ENCODE measurements at regions not wholly inside any gene's neighbourhood (a gene's known extent, or its start where the extent isn't known, plus 50 kb on each side); places are given as distances from the start of the nearest gene placed in this dataset.

GRCh38 chr2:19684516-19684915 is 217.3 kb downstream of the TTC32 start:
- no peaks in the 10 kb centered on the region for H3F3A ChIP-seq (ENCODE audit: control insufficient read depth, insufficient read depth)
- H3K4me2 ChIP-seq (ENCODE audit: low read length): no peak overlapping the region
- no peaks in the 10 kb centered on the region for H3K9me2 ChIP-seq (replicated peaks; ENCODE audit: control insufficient read depth, low read length)

GRCh38 chr2:19683556-19683955 is 218.2 kb downstream of the TTC32 start:
- Histone ChIP-seq H3K27me3 (ENCODE audit: control insufficient read depth, low read length) (no peaks in the 10 kb centered on the region), H3F3A (ENCODE audit: control insufficient read depth, insufficient read depth) (no peaks in the 10 kb centered on the region), H4K20me1 (ENCODE audit: control insufficient read depth, insufficient read depth, low read depth, low read length) (no peaks in the 10 kb centered on the region), H3K4me3 (ENCODE audit: low read length) (no peak overlapping the region), H3K36me3 (ENCODE audit: control insufficient read depth, low read length) (no peaks in the 10 kb centered on the region), H3K9me2 (replicated peaks; ENCODE audit: control insufficient read depth, low read length) (no peaks in the 10 kb centered on the region), H3K79me2 (ENCODE audit: control insufficient read depth, low read length) (no peaks in the 10 kb centered on the region), H3K4me1 (ENCODE audit: control insufficient read depth, low read length) (no peaks in the 10 kb centered on the region), H3K9me3 (ENCODE audit: control insufficient read depth, insufficient read depth, low read length) (no peaks in the 10 kb centered on the region), H3K4me2 (ENCODE audit: low read length) (no peak overlapping the region), H3K27ac (ENCODE audit: low read depth, low read length) (no peak overlapping the region)
- TF ChIP-seq EZH2phosphoT487 (IDR thresholded peaks at IDR 0.05; ENCODE audit: borderline replicate concordance, low read length) (no peak), CTCF (IDR thresholded peaks at IDR 0.05; ENCODE audit: low read depth, low read length, poor library complexity, severe bottlenecking) (no peak)

More at GRCh38 chr2:19684516-19684915, 217.3 kb downstream of the TTC32 start:
- no peaks in the 10 kb centered on the region for H3K9me3 ChIP-seq (ENCODE audit: control insufficient read depth, insufficient read depth, low read length)
- no peaks in the 10 kb centered on the region for H3K36me3 ChIP-seq (ENCODE audit: control insufficient read depth, low read length)
- TF ChIP-seq CTCF (IDR thresholded peaks at IDR 0.05; ENCODE audit: low read depth, low read length, poor library complexity, severe bottlenecking): no peak
- TF ChIP-seq EZH2phosphoT487 (IDR thresholded peaks at IDR 0.05; ENCODE audit: borderline replicate concordance, low read length): no peak
- H3K27ac ChIP-seq (ENCODE audit: low read depth, low read length): no peak overlapping the region
- H3K27me3 ChIP-seq (ENCODE audit: control insufficient read depth, low read length): no peaks in the 10 kb centered on the region
- H4K20me1 ChIP-seq (ENCODE audit: control insufficient read depth, insufficient read depth, low read depth, low read length): no peaks in the 10 kb centered on the region
- H3K79me2 ChIP-seq (ENCODE audit: control insufficient read depth, low read length): no peaks in the 10 kb centered on the region
- H3K4me1 ChIP-seq (ENCODE audit: control insufficient read depth, low read length): no peaks in the 10 kb centered on the region
- H3K4me3 ChIP-seq (ENCODE audit: low read length): no peak overlapping the region

- Histone ChIP-seq H3K9me3 (ENCODE audit: control insufficient read depth, insufficient read depth, low read length) (no peaks in the 10 kb centered on the region), H3F3A (ENCODE audit: control insufficient read depth, insufficient read depth) (no peaks in the 10 kb centered on the region), H3K9me2 (replicated peaks; ENCODE audit: control insufficient read depth, low read length) (no peaks in the 10 kb centered on the region), H3K4me3 (ENCODE audit: low read length) (no peak overlapping the region), H3K79me2 (ENCODE audit: control insufficient read depth, low read length) (no peaks in the 10 kb centered on the region), H3K4me1 (ENCODE audit: control insufficient read depth, low read length) (no peaks in the 10 kb centered on the region), H4K20me1 (ENCODE audit: control insufficient read depth, insufficient read depth, low read depth, low read length) (no peaks in the 10 kb centered on the region), H3K27me3 (ENCODE audit: control insufficient read depth, low read length) (no peaks in the 10 kb centered on the region), H3K4me2 (ENCODE audit: low read length) (no peak overlapping the region), H3K36me3 (ENCODE audit: control insufficient read depth, low read length) (no peaks in the 10 kb centered on the region), H3K27ac (ENCODE audit: low read depth, low read length) (no peak overlapping the region)
- TF ChIP-seq EZH2phosphoT487 (IDR thresholded peaks at IDR 0.05; ENCODE audit: borderline replicate concordance, low read length) (no peak), CTCF (IDR thresholded peaks at IDR 0.05; ENCODE audit: low read depth, low read length, poor library complexity, severe bottlenecking) (no peak)
Measured at GRCh38 chr2:19682493-19682892, 219.3 kb downstream of the TTC32 start.

Data from DOHH2 (cell line).